Psoas muscle (tissue), 7 donors: ENCODE measurements at regions not wholly inside any gene's neighbourhood (a gene's known extent, or its start where the extent isn't known, plus 50 kb on each side); places are given as distances from the start of the nearest gene placed in this dataset.

Experiments used
- ATAC-seq, 4 donors: fragments of 200-7000 bp; cut with Tn5 transposase; one replicate each; pipeline ENCODE4 v1.9.1; 2020; ENCODE audit warnings: moderate library complexity in 3 of 4, mild to moderate bottlenecking in 2 of 4
- DNase-seq, 2 donors: peaks; one replicate each; pipeline ENCODE4 v3.0.0-alpha.2; 2020
- H3K27ac ChIP-seq: fragments of 200-600 bp; one replicate; pipeline ENCODE4 v1.8.0; 2022
- H3K27me3 ChIP-seq, 3 donors: fragments of 200-600 bp in 1 of 3; one replicate each; pipeline versions ENCODE4 v1.6.1 to v1.8.0; 2013 to 2022; ENCODE audit warnings: low read length in 2 of 3, mild to moderate bottlenecking in 2 of 3, moderate library complexity in 1 of 3; ENCODE audit not compliant: insufficient read depth in 3 of 3
- H3K36me3 ChIP-seq, 2 donors: fragments of 200-600 bp in 1 of 2; one replicate each; pipeline versions ENCODE4 v1.6.1 to v1.8.0; 2013 to 2022; ENCODE audit warnings: low read depth in 1 of 2, mild to moderate bottlenecking in 1 of 2, moderate library complexity in 1 of 2; ENCODE audit not compliant: insufficient read depth in 1 of 2
- H3K4me1 ChIP-seq: fragments of 200-600 bp; one replicate; pipeline ENCODE4 v1.8.0; 2022
- H3K4me3 ChIP-seq: fragments of 200-600 bp; one replicate; pipeline ENCODE4 v1.8.0; 2022; ENCODE audit warnings: mild to moderate bottlenecking
- H3K9me3 ChIP-seq: fragments of 200-600 bp; one replicate; pipeline ENCODE4 v1.8.0; 2022
- WGBS, 3 donors: extraction: QIAGEN DNeasy Blood & Tissue Kit; methylation state at CpG; one replicate each; pipeline versions ENCODE4 v1.1.6 to v1.1.7; 2013; 5-methylcytosine and 5-hydroxymethylcytosine counted together
- intact Hi-C, 2 donors: fragments of 100-400 bp; cut with DNase I; formaldehyde crosslinking; loops; one replicate each; pipeline versions ENCODE4 v1.11.0 to v1.14.2; 2022
- TF ChIP-seq, protein P1 (sequence below): fragments of 200-600 bp; IDR thresholded peaks from one replicate; pipeline ENCODE4 v1.8.0; 2022; ENCODE audit warnings: antibody characterized with exemption
- donor health status: healthy with polysubstance abuse.
- donor health status: DM: no; HTN: no; CAD: no; lungs with moderate emphysema.
- donor health status: Bipolar disorder and iron deficiency.
- donor health status: healthy.
- donor health status: DM: yes; HTN: yes; CAD: no.
- donor health status: DM: no; HTN: no; CAD: no.
- donor health status: DM: yes; HTN: yes; CAD: no.

DNA sequence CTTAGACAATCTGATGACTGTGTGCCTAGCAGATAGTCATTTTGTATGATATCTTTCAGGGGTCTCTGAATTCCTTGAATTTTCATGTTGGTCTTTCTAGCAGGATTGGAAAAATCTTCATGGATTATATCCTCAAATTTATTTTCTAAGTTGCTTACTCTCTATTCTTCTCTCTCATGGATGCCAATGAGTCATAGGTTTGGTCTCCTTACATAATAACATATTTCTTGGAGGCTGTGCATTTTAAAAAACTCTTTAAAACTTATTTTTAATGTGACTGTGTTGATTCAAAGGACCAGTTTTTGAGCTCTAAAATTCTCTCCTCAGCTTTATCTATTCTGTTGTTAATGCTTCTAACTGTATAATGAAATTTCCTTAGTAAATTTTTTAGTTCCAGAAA lies 198.7 kb downstream of the AASDHPPT start:
- TF ChIP-seq, protein P1, sequence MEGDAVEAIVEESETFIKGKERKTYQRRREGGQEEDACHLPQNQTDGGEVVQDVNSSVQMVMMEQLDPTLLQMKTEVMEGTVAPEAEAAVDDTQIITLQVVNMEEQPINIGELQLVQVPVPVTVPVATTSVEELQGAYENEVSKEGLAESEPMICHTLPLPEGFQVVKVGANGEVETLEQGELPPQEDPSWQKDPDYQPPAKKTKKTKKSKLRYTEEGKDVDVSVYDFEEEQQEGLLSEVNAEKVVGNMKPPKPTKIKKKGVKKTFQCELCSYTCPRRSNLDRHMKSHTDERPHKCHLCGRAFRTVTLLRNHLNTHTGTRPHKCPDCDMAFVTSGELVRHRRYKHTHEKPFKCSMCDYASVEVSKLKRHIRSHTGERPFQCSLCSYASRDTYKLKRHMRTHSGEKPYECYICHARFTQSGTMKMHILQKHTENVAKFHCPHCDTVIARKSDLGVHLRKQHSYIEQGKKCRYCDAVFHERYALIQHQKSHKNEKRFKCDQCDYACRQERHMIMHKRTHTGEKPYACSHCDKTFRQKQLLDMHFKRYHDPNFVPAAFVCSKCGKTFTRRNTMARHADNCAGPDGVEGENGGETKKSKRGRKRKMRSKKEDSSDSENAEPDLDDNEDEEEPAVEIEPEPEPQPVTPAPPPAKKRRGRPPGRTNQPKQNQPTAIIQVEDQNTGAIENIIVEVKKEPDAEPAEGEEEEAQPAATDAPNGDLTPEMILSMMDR = no peak
- H3K4me1 ChIP-seq = no peaks in the 10 kb centered on the region
- H3K9me3 ChIP-seq = peaks cover 3% of the 10 kb centered on the region
- H3K36me3 ChIP-seq = no peaks in the 10 kb centered on the region
- H3K27me3 ChIP-seq = no peaks in the 10 kb centered on the region
- no peak overlapping the region for H3K27ac ChIP-seq
- DNase-seq = no peak
- H3K4me3 ChIP-seq = no peak overlapping the region
- no peak for ATAC-seq
- intact Hi-C loops = no loop called here

DNA sequence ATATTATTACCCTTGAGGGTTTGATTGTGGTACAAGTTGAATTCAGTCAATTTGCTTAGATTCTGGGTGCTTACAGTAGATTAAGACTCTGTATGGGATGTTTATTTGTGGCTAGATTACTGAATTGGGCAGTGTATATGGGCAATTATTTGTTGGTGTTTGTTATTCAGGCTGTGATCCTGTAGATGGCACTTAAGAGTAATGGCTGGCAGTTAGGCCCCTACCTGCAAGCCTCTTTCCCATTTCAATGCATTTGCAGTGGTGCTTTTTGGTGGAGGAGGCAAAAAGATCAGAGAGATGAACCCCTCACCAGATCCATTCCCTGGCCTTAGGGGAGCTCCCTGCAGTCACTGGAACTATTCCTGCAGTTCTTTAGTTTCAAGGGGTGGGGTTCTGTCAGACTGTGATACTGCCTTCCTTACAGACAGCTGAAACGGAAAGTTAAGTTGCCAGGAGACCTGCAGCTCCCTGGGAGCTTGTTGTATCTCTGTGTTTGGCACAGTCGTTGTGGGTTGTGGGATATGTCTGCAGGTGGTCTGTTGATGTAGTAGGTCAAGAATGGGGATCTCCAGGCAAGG lies 199.5 kb downstream of the AASDHPPT start:
- Histone ChIP-seq H3K4me3 (no peak overlapping the region), H3K9me3 (peaks cover 3% of the 10 kb centered on the region), H3K36me3 (no peaks in the 10 kb centered on the region), H3K4me1 (no peaks in the 10 kb centered on the region), H3K27ac (no peak overlapping the region), H3K27me3 (no peaks in the 10 kb centered on the region)
- ATAC-seq (no peak), DNase-seq (no peak)
- TF ChIP-seq, protein P1 = no peak
- intact Hi-C loops = no loop called here
- WGBS, 3 donors = 33 to 49% (median 45%) methylated on average over 2 of the region's 2 CpGs

DNA sequence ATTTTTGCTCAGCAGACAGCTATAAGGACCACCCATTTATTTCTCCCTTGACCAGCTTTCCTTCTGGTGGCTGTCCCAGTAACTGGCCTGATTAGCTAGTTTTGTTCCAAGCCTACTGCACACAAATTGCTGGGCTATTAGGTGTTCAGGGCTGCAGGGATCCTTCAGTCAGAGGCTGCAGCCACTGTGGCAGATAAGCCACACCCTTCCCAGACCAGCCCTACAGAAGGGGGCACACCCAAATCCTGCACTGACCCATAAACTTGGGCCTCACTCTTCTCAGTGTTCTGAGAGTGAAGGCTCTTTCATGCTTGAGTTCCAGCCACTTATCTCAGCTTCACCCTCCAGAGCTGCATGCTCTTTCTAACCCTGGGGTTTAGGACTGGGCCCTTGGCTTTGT lies 200.0 kb downstream of the AASDHPPT start:
- Histone ChIP-seq H3K27ac (no peak overlapping the region), H3K27me3 (no peaks in the 10 kb centered on the region), H3K4me3 (no peak overlapping the region), H3K4me1 (no peaks in the 10 kb centered on the region), H3K36me3 (no peaks in the 10 kb centered on the region), H3K9me3 (peaks cover 3% of the 10 kb centered on the region)
- TF ChIP-seq, protein P1 = no peak
- intact Hi-C loops = no loop called here
- ATAC-seq (no peak), DNase-seq (no peak)

- Histone ChIP-seq H3K27me3 (no peaks in the 10 kb centered on the region), H3K9me3 (peaks cover 3% of the 10 kb centered on the region), H3K4me3 (no peak overlapping the region), H3K36me3 (no peaks in the 10 kb centered on the region), H3K4me1 (no peaks in the 10 kb centered on the region), H3K27ac (no peak overlapping the region)
- DNase-seq (no peak), ATAC-seq (no peak)
- TF ChIP-seq, protein P1 = no peak
- intact Hi-C loops = no loop called here
Observed at GRCh38 chr11:106278391-106278790, 200.9 kb downstream of the AASDHPPT start.

DNA sequence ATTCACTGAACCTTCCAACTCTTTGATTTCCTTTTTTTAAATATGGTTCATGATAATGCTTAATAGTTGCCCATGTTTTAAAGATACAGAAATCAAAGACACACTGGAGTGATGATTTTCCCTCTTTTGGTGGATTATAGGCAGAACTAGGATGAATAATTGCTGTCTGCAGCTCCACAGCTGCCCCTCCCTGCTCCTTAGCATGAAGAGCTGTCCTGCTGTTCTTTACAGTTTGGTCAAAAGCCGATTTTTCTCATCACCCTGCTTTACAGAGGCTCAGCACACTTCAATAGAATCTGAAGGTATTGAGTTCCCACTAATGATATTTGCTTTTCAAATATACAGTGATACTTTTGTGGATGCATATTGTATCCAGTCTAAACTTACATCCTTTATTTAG lies 202.6 kb downstream of the AASDHPPT start:
- DNase-seq (no peak), ATAC-seq (no peak)
- no peaks in the 10 kb centered on the region for H3K9me3 ChIP-seq
- TF ChIP-seq, protein P1 = no peak
- intact Hi-C loops = no loop called here
- WGBS, 3 donors = 41 to 52% (median 48%) methylated on average over 1 of the region's 1 CpG
- no peaks in the 10 kb centered on the region for H3K27me3 ChIP-seq
- H3K36me3 ChIP-seq = no peaks in the 10 kb centered on the region
- H3K27ac ChIP-seq = no peak overlapping the region
- H3K4me1 ChIP-seq = no peaks in the 10 kb centered on the region
- no peak overlapping the region for H3K4me3 ChIP-seq
